ENCODE measurements at regions not wholly inside any gene's neighbourhood (a gene's known extent, or its start where the extent isn't known, plus 50 kb on each side); places are given as distances from the start of the nearest gene placed in this dataset.

DNA sequence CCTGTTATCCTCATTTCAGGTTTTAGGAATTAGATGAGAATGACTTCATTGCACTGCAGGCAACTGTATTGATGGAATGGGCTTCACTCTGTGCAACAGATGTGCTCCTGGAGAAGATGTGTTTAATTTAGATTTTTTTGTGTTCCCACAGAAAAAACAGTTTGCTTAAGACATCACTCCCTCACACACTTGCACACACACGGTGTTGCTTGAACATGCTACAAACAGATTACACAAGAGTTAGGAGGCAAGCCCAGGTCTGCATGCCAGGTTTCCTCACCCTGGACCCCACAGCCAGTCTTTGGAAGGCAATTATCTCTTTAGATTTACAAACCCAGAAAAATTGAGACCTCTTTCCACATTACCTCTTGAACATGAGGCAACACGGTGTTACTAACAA is 93.7 kb upstream of the KLHL29 start:
- TF ChIP-seq, protein P1, sequence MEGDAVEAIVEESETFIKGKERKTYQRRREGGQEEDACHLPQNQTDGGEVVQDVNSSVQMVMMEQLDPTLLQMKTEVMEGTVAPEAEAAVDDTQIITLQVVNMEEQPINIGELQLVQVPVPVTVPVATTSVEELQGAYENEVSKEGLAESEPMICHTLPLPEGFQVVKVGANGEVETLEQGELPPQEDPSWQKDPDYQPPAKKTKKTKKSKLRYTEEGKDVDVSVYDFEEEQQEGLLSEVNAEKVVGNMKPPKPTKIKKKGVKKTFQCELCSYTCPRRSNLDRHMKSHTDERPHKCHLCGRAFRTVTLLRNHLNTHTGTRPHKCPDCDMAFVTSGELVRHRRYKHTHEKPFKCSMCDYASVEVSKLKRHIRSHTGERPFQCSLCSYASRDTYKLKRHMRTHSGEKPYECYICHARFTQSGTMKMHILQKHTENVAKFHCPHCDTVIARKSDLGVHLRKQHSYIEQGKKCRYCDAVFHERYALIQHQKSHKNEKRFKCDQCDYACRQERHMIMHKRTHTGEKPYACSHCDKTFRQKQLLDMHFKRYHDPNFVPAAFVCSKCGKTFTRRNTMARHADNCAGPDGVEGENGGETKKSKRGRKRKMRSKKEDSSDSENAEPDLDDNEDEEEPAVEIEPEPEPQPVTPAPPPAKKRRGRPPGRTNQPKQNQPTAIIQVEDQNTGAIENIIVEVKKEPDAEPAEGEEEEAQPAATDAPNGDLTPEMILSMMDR (IDR thresholded peaks at IDR 0.05) = no peak
- TF ChIP-seq POLR2A (IDR thresholded peaks at IDR 0.05) = no peak

Data from heart left ventricle (tissue), 13 donors.